ENCODE measurements at regions not wholly inside any gene's neighbourhood (a gene's known extent, or its start where the extent isn't known, plus 50 kb on each side); places are given as distances from the start of the nearest gene placed in this dataset.

- TF ChIP-seq CTCF (IDR thresholded peaks at IDR 0.05; ENCODE audit: insufficient read depth, low read length, poor library complexity, severe bottlenecking) (no peak), EZH2phosphoT487 (conservative IDR thresholded peaks at IDR 0.05; ENCODE audit: low read length) (no peak)
These were observed 338.3 kb downstream of the ETV1 start for GRCh38 chr7:13651167-13651566.

Measured in SU-DHL-6 (cell line).